ENCODE measurements at regions not wholly inside any gene's neighbourhood (a gene's known extent, or its start where the extent isn't known, plus 50 kb on each side); places are given as distances from the start of the nearest gene placed in this dataset.

DNA sequence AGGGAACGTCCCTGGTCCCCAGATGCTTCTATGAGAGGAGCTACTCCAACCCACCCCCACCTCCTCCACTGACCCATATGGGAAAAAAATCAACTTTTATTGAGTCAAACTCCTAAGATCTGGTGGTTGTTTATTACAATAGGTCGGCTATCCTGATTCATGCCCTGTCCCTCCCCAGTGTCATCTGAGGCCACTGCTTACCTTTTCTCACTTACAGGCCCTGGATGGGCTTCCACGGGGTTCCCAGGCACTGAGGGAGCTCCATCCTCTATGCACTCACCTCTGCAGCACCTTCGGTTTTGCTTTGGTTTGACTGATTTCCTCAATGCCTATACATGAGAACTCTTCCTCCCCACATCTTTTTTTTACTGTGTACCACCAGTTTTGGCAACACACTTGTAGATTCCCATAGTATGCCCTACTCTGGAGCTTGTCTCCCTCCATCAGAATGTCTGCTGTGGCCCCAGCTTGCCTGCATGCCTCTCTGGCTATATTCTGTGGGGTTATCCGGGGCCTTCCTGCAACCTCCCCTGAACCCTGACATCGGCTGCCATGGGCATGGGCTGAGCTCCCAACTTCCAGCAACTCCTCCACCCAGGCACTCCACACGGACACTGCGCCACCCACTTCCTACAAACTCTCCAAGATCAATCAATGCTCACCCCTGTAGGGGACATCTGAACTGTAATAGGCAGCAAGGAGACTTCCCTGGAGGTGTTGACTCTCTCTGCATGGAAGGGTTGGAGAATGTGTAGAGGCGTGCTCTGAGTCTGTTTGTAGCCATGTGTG, 236.1 kb downstream of the VAPA start:
- TF ChIP-seq, protein P1, sequence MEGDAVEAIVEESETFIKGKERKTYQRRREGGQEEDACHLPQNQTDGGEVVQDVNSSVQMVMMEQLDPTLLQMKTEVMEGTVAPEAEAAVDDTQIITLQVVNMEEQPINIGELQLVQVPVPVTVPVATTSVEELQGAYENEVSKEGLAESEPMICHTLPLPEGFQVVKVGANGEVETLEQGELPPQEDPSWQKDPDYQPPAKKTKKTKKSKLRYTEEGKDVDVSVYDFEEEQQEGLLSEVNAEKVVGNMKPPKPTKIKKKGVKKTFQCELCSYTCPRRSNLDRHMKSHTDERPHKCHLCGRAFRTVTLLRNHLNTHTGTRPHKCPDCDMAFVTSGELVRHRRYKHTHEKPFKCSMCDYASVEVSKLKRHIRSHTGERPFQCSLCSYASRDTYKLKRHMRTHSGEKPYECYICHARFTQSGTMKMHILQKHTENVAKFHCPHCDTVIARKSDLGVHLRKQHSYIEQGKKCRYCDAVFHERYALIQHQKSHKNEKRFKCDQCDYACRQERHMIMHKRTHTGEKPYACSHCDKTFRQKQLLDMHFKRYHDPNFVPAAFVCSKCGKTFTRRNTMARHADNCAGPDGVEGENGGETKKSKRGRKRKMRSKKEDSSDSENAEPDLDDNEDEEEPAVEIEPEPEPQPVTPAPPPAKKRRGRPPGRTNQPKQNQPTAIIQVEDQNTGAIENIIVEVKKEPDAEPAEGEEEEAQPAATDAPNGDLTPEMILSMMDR (conservative IDR thresholded peaks at IDR 0.05; ENCODE audit: low read depth in 2 of 2): no peak
- TF ChIP-seq, protein P2, sequence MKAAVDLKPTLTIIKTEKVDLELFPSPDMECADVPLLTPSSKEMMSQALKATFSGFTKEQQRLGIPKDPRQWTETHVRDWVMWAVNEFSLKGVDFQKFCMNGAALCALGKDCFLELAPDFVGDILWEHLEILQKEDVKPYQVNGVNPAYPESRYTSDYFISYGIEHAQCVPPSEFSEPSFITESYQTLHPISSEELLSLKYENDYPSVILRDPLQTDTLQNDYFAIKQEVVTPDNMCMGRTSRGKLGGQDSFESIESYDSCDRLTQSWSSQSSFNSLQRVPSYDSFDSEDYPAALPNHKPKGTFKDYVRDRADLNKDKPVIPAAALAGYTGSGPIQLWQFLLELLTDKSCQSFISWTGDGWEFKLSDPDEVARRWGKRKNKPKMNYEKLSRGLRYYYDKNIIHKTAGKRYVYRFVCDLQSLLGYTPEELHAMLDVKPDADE (IDR thresholded peaks at IDR 0.05): no peak
- TF ChIP-seq, protein P3, sequence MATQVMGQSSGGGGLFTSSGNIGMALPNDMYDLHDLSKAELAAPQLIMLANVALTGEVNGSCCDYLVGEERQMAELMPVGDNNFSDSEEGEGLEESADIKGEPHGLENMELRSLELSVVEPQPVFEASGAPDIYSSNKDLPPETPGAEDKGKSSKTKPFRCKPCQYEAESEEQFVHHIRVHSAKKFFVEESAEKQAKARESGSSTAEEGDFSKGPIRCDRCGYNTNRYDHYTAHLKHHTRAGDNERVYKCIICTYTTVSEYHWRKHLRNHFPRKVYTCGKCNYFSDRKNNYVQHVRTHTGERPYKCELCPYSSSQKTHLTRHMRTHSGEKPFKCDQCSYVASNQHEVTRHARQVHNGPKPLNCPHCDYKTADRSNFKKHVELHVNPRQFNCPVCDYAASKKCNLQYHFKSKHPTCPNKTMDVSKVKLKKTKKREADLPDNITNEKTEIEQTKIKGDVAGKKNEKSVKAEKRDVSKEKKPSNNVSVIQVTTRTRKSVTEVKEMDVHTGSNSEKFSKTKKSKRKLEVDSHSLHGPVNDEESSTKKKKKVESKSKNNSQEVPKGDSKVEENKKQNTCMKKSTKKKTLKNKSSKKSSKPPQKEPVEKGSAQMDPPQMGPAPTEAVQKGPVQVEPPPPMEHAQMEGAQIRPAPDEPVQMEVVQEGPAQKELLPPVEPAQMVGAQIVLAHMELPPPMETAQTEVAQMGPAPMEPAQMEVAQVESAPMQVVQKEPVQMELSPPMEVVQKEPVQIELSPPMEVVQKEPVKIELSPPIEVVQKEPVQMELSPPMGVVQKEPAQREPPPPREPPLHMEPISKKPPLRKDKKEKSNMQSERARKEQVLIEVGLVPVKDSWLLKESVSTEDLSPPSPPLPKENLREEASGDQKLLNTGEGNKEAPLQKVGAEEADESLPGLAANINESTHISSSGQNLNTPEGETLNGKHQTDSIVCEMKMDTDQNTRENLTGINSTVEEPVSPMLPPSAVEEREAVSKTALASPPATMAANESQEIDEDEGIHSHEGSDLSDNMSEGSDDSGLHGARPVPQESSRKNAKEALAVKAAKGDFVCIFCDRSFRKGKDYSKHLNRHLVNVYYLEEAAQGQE (IDR thresholded peaks at IDR 0.05; ENCODE audit: unreplicated experiment): no peak
- TF ChIP-seq POLR2AphosphoS5 (IDR thresholded peaks at IDR 0.05; ENCODE audit: low read depth): no peak
- no peak for TF ChIP-seq CREB1 (CRISPR knock-in tag; IDR thresholded peaks at IDR 0.05; ENCODE audit: low read depth)
- no peak for TF ChIP-seq EZH2 (IDR thresholded peaks at IDR 0.05; ENCODE audit: low read depth, unreplicated experiment)
- no peak for TF ChIP-seq EZH2phosphoT487 (IDR thresholded peaks at IDR 0.05; ENCODE audit: unreplicated experiment)
- no peak for TF ChIP-seq ZNF114 (CRISPR knock-in tag; IDR thresholded peaks at IDR 0.05)
- no peak for TF ChIP-seq STAT1 (IDR thresholded peaks at IDR 0.05; ENCODE audit: unreplicated experiment)
